OCI-LY1 (cell line): ENCODE measurements at regions not wholly inside any gene's neighbourhood (a gene's known extent, or its start where the extent isn't known, plus 50 kb on each side); places are given as distances from the start of the nearest gene placed in this dataset.

ENCODE experiments used
- CTCF ChIP-seq: fragments of 200-600 bp; sonication (generic), shearing (Covaris generic); IDR thresholded peaks from 2 replicates; pipeline ENCODE4 v1.5.1; 2017; ENCODE audit warnings: mild to moderate bottlenecking, antibody characterized with exemption, low read length, moderate library complexity, mixed read lengths
- EZH2 ChIP-seq: fragments of 200-600 bp; sonication (generic), shearing (Covaris generic); IDR thresholded peaks from 2 replicates; pipeline ENCODE4 v1.8.0; 2017; ENCODE audit warnings: borderline replicate concordance, mixed run types, mild to moderate bottlenecking, antibody characterized with exemption, low read length, moderate library complexity, mixed read lengths

- TF ChIP-seq CTCF (no peak), EZH2 (no peak)
Measured at GRCh38 chrX:141982296-141982695, 78.6 kb downstream of the MAGEC1 start.
